Fibroblast of lung (primary cell): ENCODE measurements at regions not wholly inside any gene's neighbourhood (a gene's known extent, or its start where the extent isn't known, plus 50 kb on each side); places are given as distances from the start of the nearest gene placed in this dataset.

Source experiments
- DNase-seq, 2 donors: peaks; one replicate each; pipeline versions ENCODE4 v3.0.0 to v3.0.0-alpha.2; 2010; ENCODE audit warnings: low read depth in 2 of 2
- H2AFZ ChIP-seq: 2 replicates; pipeline ENCODE4 v1.5.1; 2012; ENCODE audit warnings: low read length, control low read depth, inconsistent platforms
- H3K27ac ChIP-seq: 2 replicates; pipeline ENCODE4 v1.5.1; 2011; ENCODE audit warnings: low read length, control low read depth; ENCODE audit not compliant: insufficient read depth
- H3K27me3 ChIP-seq: 2 replicates; pipeline ENCODE4 v1.5.1; 2011; ENCODE audit warnings: mild to moderate bottlenecking, low read length; ENCODE audit not compliant: control insufficient read depth, insufficient read depth
- H3K36me3 ChIP-seq: 2 replicates; pipeline ENCODE4 v1.5.1; 2011; ENCODE audit warnings: low read length; ENCODE audit not compliant: control insufficient read depth, insufficient read depth
- H3K4me1 ChIP-seq: 2 replicates; pipeline ENCODE4 v1.5.1; 2011; ENCODE audit warnings: low read length; ENCODE audit not compliant: control insufficient read depth, insufficient read depth; ENCODE audit errors: extremely low read depth
- H3K4me2 ChIP-seq: 2 replicates; pipeline ENCODE4 v1.5.1; 2011; ENCODE audit warnings: low read length, control low read depth; ENCODE audit not compliant: insufficient read depth; ENCODE audit errors: extremely low read depth
- H3K4me3 ChIP-seq, 4 experiments: fragments of 200-600 bp in 1 of 4; sonication (generic) in 1 of 4; replicated peaks in 1 of 4; 2 replicates each; pipeline ENCODE4 v1.5.1; 2011 to 2016; ENCODE audit warnings: low read length in 4 of 4, low read depth in 3 of 4, mild to moderate bottlenecking in 3 of 4, control low read depth in 2 of 4, inconsistent platforms in 1 of 4, mixed read lengths in 1 of 4; ENCODE audit not compliant: insufficient read depth in 1 of 4; ENCODE audit errors: control extremely low read depth in 1 of 4
- H3K79me2 ChIP-seq: 2 replicates; pipeline ENCODE4 v1.5.1; 2012; ENCODE audit warnings: mild to moderate bottlenecking, low read length, inconsistent platforms; ENCODE audit not compliant: control insufficient read depth, insufficient read depth
- H3K9ac ChIP-seq: 2 replicates; pipeline ENCODE4 v1.5.1; 2011; ENCODE audit warnings: mild to moderate bottlenecking, low read length, control low read depth; ENCODE audit not compliant: insufficient read depth
- H3K9me3 ChIP-seq: 2 replicates; pipeline ENCODE4 v1.5.1; 2012; ENCODE audit warnings: low read depth, low read length; ENCODE audit not compliant: control insufficient read depth, insufficient read depth
- H4K20me1 ChIP-seq: 2 replicates; pipeline ENCODE4 v1.5.1; 2011; ENCODE audit warnings: low read length; ENCODE audit not compliant: control insufficient read depth, insufficient read depth; ENCODE audit errors: extremely low read depth
- CTCF ChIP-seq, 2 donors: IDR thresholded peaks in 1 of 2; conservative IDR thresholded peaks in 1 of 2; 1 replicate in 1 of 2; 2 replicates in 1 of 2; pipeline ENCODE4 v1.5.1; 2011 to 2012; ENCODE audit warnings: low read length in 2 of 2, control low read depth in 1 of 2, inconsistent platforms in 1 of 2, low read depth in 1 of 2, mild to moderate bottlenecking in 1 of 2
- EZH2 ChIP-seq: IDR thresholded peaks from 2 replicates; pipeline ENCODE4 v1.5.1; 2012; ENCODE audit warnings: low read length, control low read depth, mild to moderate bottlenecking; ENCODE audit errors: missing control alignments

- no peaks in the 10 kb centered on the region for H4K20me1 ChIP-seq
- H3K4me3 ChIP-seq = no peak overlapping the region
- no peaks in the 10 kb centered on the region for H3K79me2 ChIP-seq
- H3K27ac ChIP-seq = peak overlapping the region; percentile 57
- no peak overlapping the region for H2AFZ ChIP-seq
- TF ChIP-seq EZH2 (no peak), CTCF (conservative IDR thresholded peaks at IDR 0.05 in 1 of 2, IDR thresholded peaks at IDR 0.05 in 1 of 2; ENCODE audit: low read depth in 1 of 2, low read length in 2 of 2) (no peak)
- H3K9me3 ChIP-seq = no peaks in the 10 kb centered on the region
- no peak overlapping the region for H3K9ac ChIP-seq
- H3K4me1 ChIP-seq = peaks cover 19% of the 10 kb centered on the region
- H3K36me3 ChIP-seq = no peaks in the 10 kb centered on the region
- no peaks in the 10 kb centered on the region for H3K27me3 ChIP-seq
- peak overlapping the region; percentile 39 for H3K4me2 ChIP-seq
- no peak for DNase-seq
Measured at GRCh38 chr2:8087480-8087840, 594.4 kb upstream of the ID2 start.

GRCh38 chr2:8088810-8089209 lies 593.0 kb upstream of the ID2 start:
- Histone ChIP-seq H3K4me3 (no peak overlapping the region), H3K9ac (no peak overlapping the region), H3K27me3 (no peaks in the 10 kb centered on the region), H3K36me3 (no peaks in the 10 kb centered on the region), H2AFZ (no peak overlapping the region), H4K20me1 (no peaks in the 10 kb centered on the region), H3K27ac (no peak overlapping the region), H3K79me2 (no peaks in the 10 kb centered on the region), H3K4me2 (no peak overlapping the region), H3K4me1 (peaks cover 19% of the 10 kb centered on the region), H3K9me3 (no peaks in the 10 kb centered on the region)
- TF ChIP-seq EZH2 (no peak), CTCF (conservative IDR thresholded peaks at IDR 0.05 in 1 of 2, IDR thresholded peaks at IDR 0.05 in 1 of 2; ENCODE audit: low read depth in 1 of 2, low read length in 2 of 2) (no peak)
- DNase-seq = no peak

GRCh38 chr2:8089596-8089995 lies 592.3 kb upstream of the ID2 start:
- TF ChIP-seq EZH2 (no peak), CTCF (conservative IDR thresholded peaks at IDR 0.05 in 1 of 2, IDR thresholded peaks at IDR 0.05 in 1 of 2; ENCODE audit: low read depth in 1 of 2, low read length in 2 of 2) (no peak)
- Histone ChIP-seq H3K9ac (no peak overlapping the region), H3K4me1 (peaks cover 19% of the 10 kb centered on the region), H2AFZ (no peak overlapping the region), H3K27ac (no peak overlapping the region), H3K79me2 (no peaks in the 10 kb centered on the region), H3K4me3 (no peak overlapping the region), H3K27me3 (no peaks in the 10 kb centered on the region), H3K4me2 (no peak overlapping the region), H3K9me3 (no peaks in the 10 kb centered on the region), H3K36me3 (no peaks in the 10 kb centered on the region), H4K20me1 (no peaks in the 10 kb centered on the region)
- DNase-seq = peak; percentile 62 to 96
